Mesenchymal stem cell (in vitro differentiated cells and primary cell): ENCODE measurements at regions not wholly inside any gene's neighbourhood (a gene's known extent, or its start where the extent isn't known, plus 50 kb on each side); places are given as distances from the start of the nearest gene placed in this dataset.

ENCODE experiments used
- DNase-seq: peaks from one replicate; pipeline ENCODE4 v3.0.0-alpha.2; 2013
- H2AFZ ChIP-seq: one replicate; pipeline ENCODE4 v1.6.1; 2013; ENCODE audit warnings: low read depth, mild to moderate bottlenecking, control low read depth, inconsistent platforms, low read length, moderate library complexity
- H2AK5ac ChIP-seq: 2 replicates; pipeline ENCODE4 v1.6.1; 2013; ENCODE audit warnings: low read length, moderate library complexity, mild to moderate bottlenecking, inconsistent platforms; ENCODE audit not compliant: severe bottlenecking
- H2BK120ac ChIP-seq: one replicate; pipeline ENCODE4 v1.6.1; 2013; ENCODE audit warnings: low read depth, mild to moderate bottlenecking, inconsistent platforms, low read length, moderate library complexity
- H2BK12ac ChIP-seq, 2 experiments: one replicate each; pipeline ENCODE4 v1.6.1; 2013; ENCODE audit warnings: inconsistent platforms in 2 of 2, low read length in 2 of 2, mild to moderate bottlenecking in 2 of 2, moderate library complexity in 2 of 2, control low read depth in 1 of 2
- H2BK15ac ChIP-seq: one replicate; pipeline ENCODE4 v1.6.1; 2013; ENCODE audit warnings: mild to moderate bottlenecking, low read depth, inconsistent platforms; ENCODE audit not compliant: poor library complexity, severe bottlenecking
- H2BK5ac ChIP-seq: 2 replicates; pipeline ENCODE4 v1.6.1; 2013; ENCODE audit warnings: low read depth, mild to moderate bottlenecking, low read length, control low read depth, inconsistent platforms; ENCODE audit not compliant: poor library complexity, severe bottlenecking
- H3K14ac ChIP-seq, 2 experiments: one replicate each; pipeline ENCODE4 v1.6.1; 2013; ENCODE audit warnings: inconsistent platforms in 2 of 2, low read length in 2 of 2, control low read depth in 1 of 2, mild to moderate bottlenecking in 1 of 2, moderate library complexity in 1 of 2
- H3K18ac ChIP-seq, 2 experiments: one replicate each; pipeline ENCODE4 v1.6.1; 2013; ENCODE audit warnings: inconsistent platforms in 2 of 2, low read length in 2 of 2, control low read depth in 1 of 2, low read depth in 1 of 2, mild to moderate bottlenecking in 1 of 2
- H3K23ac ChIP-seq, 2 experiments: one replicate each; pipeline ENCODE4 v1.6.1; 2013; ENCODE audit warnings: inconsistent platforms in 2 of 2, low read length in 2 of 2, mild to moderate bottlenecking in 2 of 2, moderate library complexity in 2 of 2, control low read depth in 1 of 2
- H3K27ac ChIP-seq: 2 replicates; pipeline ENCODE4 v1.5.1; 2013; ENCODE audit warnings: mild to moderate bottlenecking, moderate library complexity, low read length, control low read depth, inconsistent platforms; ENCODE audit not compliant: poor library complexity, severe bottlenecking
- H3K27me3 ChIP-seq, 2 experiments: 2 replicates each; pipeline versions ENCODE4 v1.6.1 to v1.7.0; 2013; ENCODE audit warnings: low read length in 2 of 2, mild to moderate bottlenecking in 2 of 2, moderate library complexity in 2 of 2, control low read depth in 1 of 2, inconsistent platforms in 1 of 2; ENCODE audit not compliant: control insufficient read depth in 1 of 2, insufficient read depth in 1 of 2
- H3K36me3 ChIP-seq, 2 experiments: 2 replicates each; pipeline versions ENCODE4 v1.6.1 to v1.7.0; 2013; ENCODE audit warnings: low read length in 2 of 2, control low read depth in 1 of 2, inconsistent platforms in 1 of 2, low read depth in 1 of 2, mild to moderate bottlenecking in 1 of 2; ENCODE audit not compliant: insufficient read depth in 2 of 2, control insufficient read depth in 1 of 2
- H3K4ac ChIP-seq, 2 experiments: one replicate each; pipeline ENCODE4 v1.6.1; 2013; ENCODE audit warnings: inconsistent platforms in 2 of 2, low read length in 2 of 2, mild to moderate bottlenecking in 2 of 2, moderate library complexity in 2 of 2, control low read depth in 1 of 2, low read depth in 1 of 2
- H3K4me1 ChIP-seq: 2 replicates; pipeline ENCODE4 v1.6.1; 2013; ENCODE audit warnings: low read depth, low read length, control low read depth; ENCODE audit not compliant: control insufficient read depth, insufficient read depth
- H3K4me2 ChIP-seq: 2 replicates; pipeline ENCODE4 v1.6.1; 2013; ENCODE audit warnings: low read length, mild to moderate bottlenecking, inconsistent platforms; ENCODE audit not compliant: poor library complexity, severe bottlenecking
- H3K4me3 ChIP-seq, 2 experiments: 2 replicates each; pipeline versions ENCODE4 v1.5.1 to v1.7.0; 2013; ENCODE audit warnings: low read length in 2 of 2, mild to moderate bottlenecking in 2 of 2, control low read depth in 1 of 2, low read depth in 1 of 2; ENCODE audit not compliant: insufficient read depth in 1 of 2
- H3K79me1 ChIP-seq: replicated peaks from 2 replicates; pipeline ENCODE4 v1.6.1; 2013; ENCODE audit warnings: mild to moderate bottlenecking, control low read depth, low read length, inconsistent platforms; ENCODE audit not compliant: poor library complexity, severe bottlenecking
- H3K9ac ChIP-seq: 2 replicates; pipeline ENCODE4 v1.7.0; 2013; ENCODE audit warnings: mild to moderate bottlenecking, low read length, moderate library complexity
- H3K9me3 ChIP-seq: 2 replicates; pipeline ENCODE4 v1.7.0; 2013; ENCODE audit warnings: mild to moderate bottlenecking, low read length; ENCODE audit not compliant: control insufficient read depth
- H4K8ac ChIP-seq: one replicate; pipeline ENCODE4 v1.6.1; 2013; ENCODE audit warnings: inconsistent platforms, mild to moderate bottlenecking, low read length, moderate library complexity
- H4K91ac ChIP-seq: one replicate; pipeline ENCODE4 v1.6.1; 2013; ENCODE audit warnings: mild to moderate bottlenecking, low read length, inconsistent platforms
- WGBS: methylation state at CpG from one replicate; pipeline ENCODE4 v1.1.7; 2013; ENCODE audit warnings: mixed read lengths; 5-methylcytosine and 5-hydroxymethylcytosine counted together

DNA sequence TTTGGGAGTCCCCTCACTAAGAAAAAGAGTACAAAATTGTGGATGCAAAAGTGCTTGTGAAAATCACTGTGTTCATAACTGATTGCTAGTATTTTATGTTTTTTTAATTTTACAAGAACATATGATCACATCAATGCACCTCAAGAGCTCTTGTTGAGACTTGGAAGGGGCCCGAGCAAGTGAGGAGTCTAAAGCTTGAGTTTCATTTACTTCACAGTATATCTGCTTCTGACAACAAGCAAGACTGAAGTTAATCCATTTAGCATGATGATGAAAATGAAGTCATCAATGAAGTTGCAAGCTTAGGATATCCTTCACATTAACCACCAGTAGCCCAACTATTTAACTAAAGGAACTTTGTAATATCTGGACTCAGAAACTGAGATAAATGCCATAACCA is 182.5 kb upstream of the DIO2 start:
- no peak overlapping the region for H4K91ac ChIP-seq
- WGBS, result no CpG with 5 or more reads among the region's 1 CpG
- no peaks in the 10 kb centered on the region for H3K79me1 ChIP-seq
- H2BK120ac ChIP-seq, result no peak overlapping the region
- no peak overlapping the region for H2BK12ac ChIP-seq
- H2BK5ac ChIP-seq, result no peak overlapping the region
- no peaks in the 10 kb centered on the region for H3K36me3 ChIP-seq
- no peak for DNase-seq
- H3K4me2 ChIP-seq, result no peak overlapping the region
- no peak overlapping the region for H3K4ac ChIP-seq
- no peak overlapping the region for H4K8ac ChIP-seq
- no peaks in the 10 kb centered on the region for H3K4me1 ChIP-seq
- no peak overlapping the region for H3K9ac ChIP-seq
- no peak overlapping the region for H3K4me3 ChIP-seq
- H3K9me3 ChIP-seq, result peaks cover 10% of the 10 kb centered on the region
- H3K27me3 ChIP-seq, result no peaks in the 10 kb centered on the region
- no peak overlapping the region for H3K27ac ChIP-seq
- H2AFZ ChIP-seq, result no peak overlapping the region
- H3K18ac ChIP-seq, result no peak overlapping the region
- no peak overlapping the region for H3K14ac ChIP-seq
- H3K23ac ChIP-seq, result no peak overlapping the region
- H2BK15ac ChIP-seq, result no peak overlapping the region
- no peak overlapping the region for H2AK5ac ChIP-seq

DNA sequence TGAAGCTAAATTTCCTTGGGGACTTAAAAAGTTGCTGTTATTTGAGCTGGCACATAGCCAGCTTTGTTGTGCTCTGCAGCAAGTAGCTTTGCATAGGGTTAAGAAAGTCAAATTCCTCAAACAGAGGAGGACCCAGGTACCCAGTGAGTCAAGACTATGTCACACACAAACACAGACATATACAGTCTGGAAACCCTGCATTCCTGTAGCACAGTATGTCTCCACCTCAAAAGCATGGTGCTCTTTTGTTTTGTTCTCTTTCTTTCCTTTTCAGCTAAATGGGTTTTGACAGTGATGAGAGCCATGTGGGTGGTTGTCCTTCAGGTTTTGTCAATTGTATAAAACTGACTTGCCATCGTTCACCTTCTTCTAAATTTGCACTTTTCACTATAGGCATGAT is 179.6 kb upstream of the DIO2 start:
- Histone ChIP-seq H2BK5ac (no peak overlapping the region), H3K4me3 (no peak overlapping the region), H2BK15ac (no peak overlapping the region), H2BK120ac (no peak overlapping the region), H3K18ac (no peak overlapping the region), H3K9me3 (no peaks in the 10 kb centered on the region), H3K4me2 (peak overlapping the region; percentile 32), H2BK12ac (no peak overlapping the region), H3K27ac (peak overlapping the region; percentile 55), H2AK5ac (no peak overlapping the region), H4K91ac (no peak overlapping the region), H3K4ac (no peak overlapping the region), H3K23ac (no peak overlapping the region), H3K4me1 (peaks cover 7% of the 10 kb centered on the region), H3K79me1 (no peaks in the 10 kb centered on the region), H3K27me3 (no peaks in the 10 kb centered on the region), H2AFZ (no peak overlapping the region), H3K36me3 (no peaks in the 10 kb centered on the region), H3K14ac (no peak overlapping the region), H3K9ac (no peak overlapping the region), H4K8ac (no peak overlapping the region)
- DNase-seq, result peak; percentile 36
- no CpG with 5 or more reads among the region's 1 CpG for WGBS

DNA sequence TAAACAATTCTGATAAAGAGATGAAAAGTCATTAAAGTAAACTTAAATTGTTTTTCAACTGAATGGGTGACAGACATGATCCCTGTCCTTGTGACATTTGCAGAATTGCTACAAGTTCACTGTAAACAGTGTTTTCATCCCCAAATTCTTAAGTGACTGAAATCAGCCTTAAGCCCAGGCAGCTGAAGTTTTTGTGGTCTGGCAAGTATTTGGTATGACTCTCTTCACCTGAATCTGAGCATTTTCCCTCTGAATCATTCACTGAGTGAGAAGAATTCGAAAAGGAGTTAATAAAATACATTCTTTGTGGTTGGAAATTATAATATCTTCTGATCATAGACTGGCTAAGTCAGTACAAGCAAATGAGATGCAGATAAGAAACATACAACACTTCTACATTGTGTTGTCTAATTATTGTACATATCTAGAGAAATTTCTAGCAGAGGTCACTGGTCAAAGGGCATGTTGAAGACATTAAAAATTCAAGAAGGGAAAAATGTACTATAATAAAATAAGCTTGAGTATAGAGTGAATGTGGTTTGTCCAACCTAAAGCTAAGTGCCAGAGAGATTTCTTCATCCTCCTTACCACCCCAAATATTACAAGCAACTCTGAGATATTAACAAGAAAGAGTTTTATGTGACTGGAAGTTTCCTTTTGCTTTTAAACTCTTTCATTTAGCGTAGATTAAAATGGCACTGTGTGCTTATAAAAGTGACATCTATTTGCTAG is 177.8 kb upstream of the DIO2 start:
- Histone ChIP-seq H2BK12ac (no peak overlapping the region), H3K27me3 (no peaks in the 10 kb centered on the region), H4K8ac (no peak overlapping the region), H2AFZ (no peak overlapping the region), H3K9me3 (no peaks in the 10 kb centered on the region), H3K4me2 (no peak overlapping the region), H3K79me1 (no peaks in the 10 kb centered on the region), H3K18ac (no peak overlapping the region), H3K23ac (no peak overlapping the region), H2BK120ac (no peak overlapping the region), H3K9ac (no peak overlapping the region), H3K27ac (peak overlapping the region; percentile 94), H3K4ac (no peak overlapping the region), H3K36me3 (no peaks in the 10 kb centered on the region), H2BK5ac (no peak overlapping the region), H3K4me1 (peaks cover 7% of the 10 kb centered on the region), H3K4me3 (no peak overlapping the region), H4K91ac (no peak overlapping the region), H2AK5ac (no peak overlapping the region), H3K14ac (no peak overlapping the region), H2BK15ac (no peak overlapping the region)
- DNase-seq, result peak; percentile 49
- WGBS, result 96% methylated on average over 1 of the region's 2 CpGs

- Histone ChIP-seq H3K9me3 (no peaks in the 10 kb centered on the region), H2BK15ac (no peak overlapping the region), H3K4me2 (no peak overlapping the region), H3K18ac (no peak overlapping the region), H4K91ac (no peak overlapping the region), H3K27me3 (no peaks in the 10 kb centered on the region), H2AFZ (no peak overlapping the region), H3K9ac (no peak overlapping the region), H3K4me3 (no peak overlapping the region), H2AK5ac (peak overlapping the region; percentile 68), H3K14ac (peak overlapping the region in 1 of 2 experiments; percentile 4), H2BK5ac (no peak overlapping the region), H3K27ac (no peak overlapping the region), H3K79me1 (no peaks in the 10 kb centered on the region), H3K23ac (no peak overlapping the region), H4K8ac (peak overlapping the region; percentile 55), H3K36me3 (no peaks in the 10 kb centered on the region), H3K4me1 (peaks cover 7% of the 10 kb centered on the region), H2BK120ac (no peak overlapping the region), H3K4ac (no peak overlapping the region), H2BK12ac (no peak overlapping the region)
- no peak for DNase-seq
- 89% methylated on average over 7 of the region's 7 CpGs for WGBS
Measured at GRCh38 chr14:80387563-80387981, 176.3 kb upstream of the DIO2 start.
